CD14-positive monocyte (primary cell): ENCODE measurements at regions not wholly inside any gene's neighbourhood (a gene's known extent, or its start where the extent isn't known, plus 50 kb on each side); places are given as distances from the start of the nearest gene placed in this dataset.
"Not testable (repeated sequence)": the region's sequence is repeated elsewhere in the genome, so short reads cannot be mapped to it uniquely, and the experiment has no call there.

Source experiments
- DNase-seq, 3 donors: peaks; one replicate each; pipeline ENCODE4 v3.0.0-alpha.2; 2011 to 2022
- H2AFZ ChIP-seq: 2 replicates; pipeline ENCODE4 v1.6.0; 2012; ENCODE audit warnings: mild to moderate bottlenecking, low read depth, low read length, inconsistent platforms; ENCODE audit not compliant: insufficient read depth, poor library complexity, severe bottlenecking
- H3K27ac ChIP-seq, 2 donors: 1 replicate in 1 of 2; 2 replicates in 1 of 2; pipeline ENCODE4 v1.5.1; 2012 to 2013; ENCODE audit warnings: low read length in 2 of 2, control low read depth in 1 of 2, inconsistent platforms in 1 of 2, low read depth in 1 of 2, mild to moderate bottlenecking in 1 of 2
- H3K27me3 ChIP-seq, 2 donors: one replicate each; pipeline versions ENCODE4 v1.6.0 to v1.6.1; 2011 to 2013; ENCODE audit warnings: low read length in 2 of 2; ENCODE audit not compliant: control insufficient read depth in 2 of 2, insufficient read depth in 2 of 2
- H3K36me3 ChIP-seq, 2 donors: replicated peaks in 1 of 2; 1 replicate in 1 of 2; 2 replicates in 1 of 2; pipeline versions ENCODE4 v1.5.1 to v1.6.1; 2012 to 2013; ENCODE audit warnings: low read length in 2 of 2, control low read depth in 1 of 2, inconsistent platforms in 1 of 2, mild to moderate bottlenecking in 1 of 2; ENCODE audit not compliant: insufficient read depth in 2 of 2, control insufficient read depth in 1 of 2
- H3K4me1 ChIP-seq, 2 donors: 1 replicate in 1 of 2; 2 replicates in 1 of 2; pipeline versions ENCODE4 v1.5.1 to v1.6.1; 2012 to 2013; ENCODE audit warnings: low read length in 2 of 2, control low read depth in 1 of 2, inconsistent platforms in 1 of 2, mild to moderate bottlenecking in 1 of 2, moderate library complexity in 1 of 2; ENCODE audit not compliant: insufficient read depth in 2 of 2, control insufficient read depth in 1 of 2
- H3K4me2 ChIP-seq: replicated peaks from 2 replicates; pipeline ENCODE3; 2012; ENCODE audit warnings: low read length, moderate library complexity, mild to moderate bottlenecking; ENCODE audit not compliant: poor library complexity, severe bottlenecking; ENCODE audit errors: extremely low read depth
- H3K4me3 ChIP-seq, 3 experiments: fragments of 200-600 bp in 1 of 3; sonication (generic) in 1 of 3; replicated peaks in 1 of 3; 1 replicate in 2 of 3; 2 replicates in 1 of 3; pipeline ENCODE4 v1.5.1; 2011 to 2013; ENCODE audit warnings: low read length in 3 of 3, mild to moderate bottlenecking in 3 of 3, control low read depth in 2 of 3, low read depth in 2 of 3, inconsistent platforms in 1 of 3, moderate library complexity in 1 of 3
- H3K79me2 ChIP-seq: 2 replicates; pipeline ENCODE4 v1.6.0; 2012; ENCODE audit warnings: mild to moderate bottlenecking, control low read depth, inconsistent platforms, low read length, moderate library complexity; ENCODE audit not compliant: insufficient read depth
- H3K9ac ChIP-seq: 2 replicates; pipeline ENCODE4 v1.6.0; 2017; ENCODE audit warnings: low read length, mild to moderate bottlenecking; ENCODE audit not compliant: insufficient read depth, poor library complexity, severe bottlenecking
- H3K9me3 ChIP-seq, 2 donors: replicated peaks in 1 of 2; 1 replicate in 1 of 2; 2 replicates in 1 of 2; pipeline versions ENCODE4 v1.5.1 to v1.6.1; 2012 to 2013; ENCODE audit warnings: low read length in 2 of 2, control low read depth in 1 of 2; ENCODE audit not compliant: control insufficient read depth in 1 of 2, insufficient read depth in 1 of 2
- H4K20me1 ChIP-seq: 2 replicates; pipeline ENCODE4 v1.6.0; 2012; ENCODE audit warnings: mild to moderate bottlenecking, low read length, control low read depth, moderate library complexity; ENCODE audit not compliant: insufficient read depth
- H3K27ac Mint-ChIP-seq, 7 donors: one replicate each; pipeline ENCODE4 v1.8.0; 2020; ENCODE audit warnings: mild to moderate bottlenecking in 7 of 7, mixed read lengths in 7 of 7, moderate library complexity in 6 of 7, inconsistent platforms in 2 of 7
- H3K27me3 Mint-ChIP-seq, 3 donors: one replicate each; pipeline ENCODE4 v1.8.0; 2021 to 2022; ENCODE audit warnings: low read depth in 3 of 3, mild to moderate bottlenecking in 3 of 3, mixed read lengths in 3 of 3, moderate library complexity in 3 of 3, inconsistent platforms in 1 of 3
- H3K36me3 Mint-ChIP-seq, 2 donors: one replicate each; pipeline ENCODE4 v1.8.0; 2020; ENCODE audit warnings: mixed read lengths in 2 of 2, inconsistent platforms in 1 of 2, mild to moderate bottlenecking in 1 of 2
- H3K4me1 Mint-ChIP-seq: one replicate; pipeline ENCODE4 v1.8.0; 2020; ENCODE audit warnings: mild to moderate bottlenecking, mixed read lengths
- H3K4me3 Mint-ChIP-seq, 2 donors: one replicate each; pipeline ENCODE4 v1.8.0; 2020; ENCODE audit warnings: mild to moderate bottlenecking in 2 of 2, mixed read lengths in 2 of 2, moderate library complexity in 1 of 2
- H3K9me3 Mint-ChIP-seq, 7 donors: one replicate each; pipeline ENCODE4 v1.8.0; 2020 to 2022; ENCODE audit warnings: mixed read lengths in 7 of 7, mild to moderate bottlenecking in 6 of 7, moderate library complexity in 6 of 7, inconsistent platforms in 2 of 7
- CTCF ChIP-seq: fragments of 200-600 bp; IDR thresholded peaks from one replicate; pipeline ENCODE4 v1.8.0; 2022; ENCODE audit warnings: antibody characterized with exemption, mild to moderate bottlenecking
- WGBS: methylation state at CpG from one replicate; pipeline ENCODE4 v1.1.5; 2013; ENCODE audit warnings: missing lambda C conversion rate; ENCODE audit not compliant: insufficient coverage; 5-methylcytosine and 5-hydroxymethylcytosine counted together
- intact Hi-C, 2 donors: fragments of 100-400 bp; cut with micrococcal nuclease; formaldehyde crosslinking; loops; one replicate each; pipeline versions ENCODE4 v1.15.0 to v1.15.1; 2023

GRCh38 chr15:31206386-31207181 lies 105.1 kb upstream of the TRPM1 start:
- Histone ChIP-seq H3K9me3 (peaks cover 3 to 7% of the 10 kb centered on the region in 2 donors), H3K9ac (no peak overlapping the region), H3K79me2 (peaks cover 3% of the 10 kb centered on the region), H3K4me1 (peaks cover 1 to 5% of the 10 kb centered on the region in 2 donors), H3K36me3 (no peaks in the 10 kb centered on the region), H2AFZ (no peak overlapping the region), H3K4me2 (no peak overlapping the region), H3K27me3 (no peaks in the 10 kb centered on the region), H3K4me3 (no peak overlapping the region), H3K27ac (no peak overlapping the region), H4K20me1 (no peaks in the 10 kb centered on the region)
- DNase-seq, result no peak
- H3K4me1 Mint-ChIP-seq, result peaks cover 19% of the 10 kb centered on the region
- WGBS, result 93% methylated on average over 6 of the region's 14 CpGs
- no peak overlapping the region for H3K27ac Mint-ChIP-seq
- no peak overlapping the region for H3K4me3 Mint-ChIP-seq
- H3K9me3 Mint-ChIP-seq, result peaks cover 0 to 11% (median 3%) of the 10 kb centered on the region in 7 donors
- TF ChIP-seq CTCF, result no peak
- intact Hi-C loops, result no loop called here
- H3K36me3 Mint-ChIP-seq, result peaks cover 0 to 11% of the 10 kb centered on the region in 2 donors
- H3K27me3 Mint-ChIP-seq, result peaks cover 0 to 3% (median 2%) of the 10 kb centered on the region in 3 donors

- no peak for TF ChIP-seq CTCF
- Mint-ChIP-seq H3K36me3 (peaks cover 0 to 11% of the 10 kb centered on the region in 2 donors), H3K4me3 (no peak overlapping the region), H3K27ac (no peak overlapping the region), H3K4me1 (peaks cover 26% of the 10 kb centered on the region), H3K9me3 (peaks cover 0 to 13% (median 3%) of the 10 kb centered on the region in 7 donors), H3K27me3 (peaks cover 0 to 3% (median 2%) of the 10 kb centered on the region in 3 donors)
- Histone ChIP-seq H3K4me3 (no peak overlapping the region), H3K27ac (no peak overlapping the region), H3K9ac (no peak overlapping the region), H3K79me2 (peaks cover 3% of the 10 kb centered on the region), H3K9me3 (peaks cover 3 to 7% of the 10 kb centered on the region in 2 donors), H3K36me3 (no peaks in the 10 kb centered on the region), H3K4me2 (no peak overlapping the region), H4K20me1 (no peaks in the 10 kb centered on the region), H3K27me3 (no peaks in the 10 kb centered on the region), H3K4me1 (peaks cover 7 to 12% of the 10 kb centered on the region in 2 donors), H2AFZ (no peak overlapping the region)
- intact Hi-C loops, result no loop called here
- 100% methylated on average over 1 of the region's 2 CpGs for WGBS
- DNase-seq, result no peak
Measured at GRCh38 chr15:31207246-31207645, 105.7 kb upstream of the TRPM1 start.

- intact Hi-C loops, H3K27me3 Mint-ChIP-seq, H3K4me3 ChIP-seq, H3K9me3 ChIP-seq, H4K20me1 ChIP-seq, H3K27ac ChIP-seq, H3K27me3 ChIP-seq, DNase-seq, H3K4me2 ChIP-seq, H3K9ac ChIP-seq, H3K4me3 Mint-ChIP-seq, H2AFZ ChIP-seq, H3K36me3 ChIP-seq, H3K27ac Mint-ChIP-seq, H3K79me2 ChIP-seq: not testable (repeated sequence)
- peaks cover 13 to 18% of the 10 kb centered on the region in 2 donors for H3K4me1 ChIP-seq
- no CpG with 5 or more reads among the region's 1 CpG for WGBS
- peaks cover 0 to 13% (median 3%) of the 10 kb centered on the region in 7 donors for H3K9me3 Mint-ChIP-seq
- peaks cover 0 to 11% of the 10 kb centered on the region in 2 donors for H3K36me3 Mint-ChIP-seq
- peaks cover 32% of the 10 kb centered on the region for H3K4me1 Mint-ChIP-seq
Measured at GRCh38 chr15:31207861-31208260, 106.3 kb upstream of the TRPM1 start.
